Activated CD4-positive, alpha-beta T cell treated with anti-CD3 and anti-CD28 coated beads, Interleukin-2, amount 50 U/mL, for 16 hours (primary cell): ENCODE measurements at regions not wholly inside any gene's neighbourhood (a gene's known extent, or its start where the extent isn't known, plus 50 kb on each side); places are given as distances from the start of the nearest gene placed in this dataset.
"Not testable (repeated sequence)": the region's sequence is repeated elsewhere in the genome, so short reads cannot be mapped to it uniquely, and the experiment has no call there.

Experiments used
- DNase-seq: peaks from one replicate; pipeline ENCODE4 v3.0.0-alpha.2; 2020

DNA sequence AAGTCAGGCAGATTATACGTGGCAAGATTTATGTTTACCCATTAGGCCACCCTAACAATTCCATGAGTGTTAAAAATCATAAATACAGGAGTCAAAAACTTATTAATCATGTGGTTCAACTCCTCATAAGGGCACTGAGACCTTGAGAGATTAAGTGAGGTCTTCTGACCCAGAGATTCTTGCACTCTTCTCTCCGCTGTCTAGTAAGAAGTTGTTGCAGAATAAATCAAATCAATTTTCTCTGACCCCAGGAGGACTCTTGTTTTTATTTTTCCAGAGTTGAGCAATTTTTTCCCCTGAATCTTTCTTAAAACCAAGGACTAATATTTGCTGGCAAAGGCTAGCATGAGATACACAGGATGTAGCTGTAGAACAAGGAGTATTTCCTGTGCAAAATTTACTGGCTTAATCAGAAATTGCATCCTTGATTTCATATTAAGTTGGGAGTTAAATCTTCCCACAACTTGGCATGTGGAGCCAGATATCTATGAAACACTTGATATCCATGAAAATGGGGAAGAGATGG is 90.9 kb upstream of the PTHLH start:
- DNase-seq: no peak

DNA sequence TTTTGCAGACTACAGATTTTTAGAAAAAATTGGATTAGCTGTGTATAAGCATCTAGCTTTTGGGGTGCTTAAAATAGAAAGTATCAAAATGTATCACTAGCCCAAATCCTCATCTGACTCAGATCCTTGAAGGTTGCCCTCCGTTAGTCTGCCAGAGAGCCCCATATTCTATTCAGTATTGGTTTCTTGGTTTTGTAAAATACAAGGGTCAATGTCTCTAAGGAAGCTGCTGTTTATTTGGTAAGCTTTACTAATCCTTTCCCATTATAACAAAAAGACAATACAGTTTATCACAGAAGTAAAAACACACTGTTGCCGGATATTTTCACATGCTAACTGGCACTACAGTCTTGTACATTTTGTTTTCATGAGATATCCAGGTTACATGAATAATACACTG is 92.8 kb upstream of the PTHLH start:
- DNase-seq: peak; percentile 65

DNA sequence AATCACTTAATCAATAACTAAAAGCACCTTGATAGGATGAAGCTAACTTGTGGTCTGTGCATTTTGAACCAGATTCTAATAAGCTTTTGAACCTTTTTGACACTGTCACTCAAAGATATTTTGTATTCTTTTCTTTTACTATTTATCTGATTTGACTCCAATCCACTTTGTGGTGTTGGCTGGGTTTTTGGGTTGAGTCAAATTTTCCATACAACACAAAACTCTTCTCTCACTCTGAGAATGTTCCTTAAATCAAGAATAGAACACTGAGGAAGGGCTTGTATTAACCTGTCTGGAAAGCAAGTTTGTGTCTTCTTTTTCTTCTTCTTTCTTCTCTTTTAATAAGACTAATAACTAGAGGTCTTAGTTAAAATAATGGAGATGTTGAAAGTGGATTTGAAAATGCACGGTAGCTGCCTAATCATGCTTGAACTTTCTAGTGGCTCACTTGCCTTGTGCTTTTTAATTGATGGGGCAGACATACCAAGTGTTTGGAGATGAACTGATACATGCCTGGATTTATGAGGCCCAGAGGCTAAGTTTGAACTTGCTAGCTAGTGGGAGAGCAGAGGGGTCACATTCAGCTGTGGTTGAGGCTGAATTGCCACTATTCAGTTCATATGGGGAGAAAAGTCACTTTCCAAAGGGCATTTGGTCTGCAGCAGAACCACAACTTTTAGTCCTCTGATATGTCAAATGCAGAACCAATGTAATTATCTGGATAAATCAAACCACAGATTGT is 93.5 kb upstream of the PTHLH start:
- DNase-seq: peak; percentile 62

DNA sequence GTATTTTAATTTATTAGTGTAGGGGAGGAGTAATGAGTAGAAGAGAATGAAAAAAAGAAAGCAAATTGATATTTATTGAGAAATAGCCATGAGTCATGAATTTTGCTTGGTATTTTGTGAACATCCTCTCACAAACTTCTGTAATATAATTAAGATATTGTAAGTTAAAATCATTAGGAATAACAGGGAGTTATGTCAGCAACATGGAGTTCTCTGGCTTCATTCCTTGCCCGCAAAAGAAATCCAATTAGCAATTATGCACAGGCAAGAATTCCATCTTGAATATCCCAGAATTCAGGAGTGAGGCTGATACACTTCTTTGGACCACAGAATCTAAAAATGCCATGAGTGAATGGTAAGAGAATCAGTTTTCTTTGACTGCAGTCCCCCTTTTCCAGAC is 94.3 kb upstream of the PTHLH start:
- no peak for DNase-seq

DNA sequence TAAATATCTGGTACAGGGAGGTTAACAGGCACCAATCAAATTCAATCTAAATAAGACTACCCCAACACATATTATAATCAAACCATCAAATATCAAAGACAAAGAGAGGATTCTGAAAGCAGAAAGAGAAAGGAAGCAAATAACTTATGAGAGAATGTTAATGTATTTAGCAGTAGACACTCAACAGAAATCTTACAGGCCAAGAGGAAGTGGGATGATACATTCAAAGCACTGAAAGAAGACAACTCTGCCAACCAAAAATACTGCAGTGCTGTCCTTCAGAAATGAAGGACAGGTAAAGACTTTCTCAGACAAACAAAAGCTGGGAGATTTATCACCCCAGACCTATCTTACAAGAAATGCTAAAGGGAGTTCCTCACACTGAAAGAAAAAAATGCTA is 95.9 kb upstream of the PTHLH start:
- DNase-seq: no peak

DNA sequence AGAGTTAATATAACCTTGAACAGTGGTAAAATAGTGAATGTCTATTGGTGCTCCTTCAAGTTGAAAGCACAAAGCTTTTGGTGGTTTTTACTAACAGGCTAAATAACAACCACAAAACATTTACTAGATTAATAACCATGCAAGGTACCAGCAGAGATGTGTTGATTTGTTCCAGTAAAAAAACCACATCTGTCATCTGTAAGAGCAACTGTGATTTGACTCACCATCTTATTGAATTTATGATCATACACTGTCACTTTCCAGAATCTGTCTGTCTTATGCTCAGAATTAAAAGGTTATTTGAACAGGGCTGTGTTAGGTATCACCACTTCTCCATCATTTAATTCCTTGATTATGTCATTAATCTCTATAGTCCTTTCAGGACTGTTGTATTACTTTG is 107.0 kb upstream of the PTHLH start:
- peak; percentile 46 for DNase-seq

DNA sequence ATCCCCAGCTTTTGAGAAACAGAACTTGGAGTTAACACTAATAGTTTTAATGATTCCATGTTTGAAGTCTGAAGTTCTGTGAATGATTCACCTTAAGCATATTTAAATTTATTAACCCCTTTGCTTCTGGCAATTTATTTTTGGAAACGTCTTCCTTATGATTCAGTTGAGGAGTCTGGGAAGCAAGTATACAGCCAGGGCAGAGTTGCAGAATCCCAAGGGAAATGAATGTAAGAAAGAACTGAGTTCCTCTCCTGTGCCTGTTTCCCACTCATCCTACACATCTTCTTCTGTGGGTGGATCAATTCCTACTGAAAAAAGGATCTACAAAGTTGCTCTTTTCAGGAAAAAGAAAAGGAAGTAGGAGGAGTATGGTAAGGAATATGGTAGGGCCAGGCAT is 108.2 kb upstream of the CCDC91 start:
- DNase-seq: no peak

DNA sequence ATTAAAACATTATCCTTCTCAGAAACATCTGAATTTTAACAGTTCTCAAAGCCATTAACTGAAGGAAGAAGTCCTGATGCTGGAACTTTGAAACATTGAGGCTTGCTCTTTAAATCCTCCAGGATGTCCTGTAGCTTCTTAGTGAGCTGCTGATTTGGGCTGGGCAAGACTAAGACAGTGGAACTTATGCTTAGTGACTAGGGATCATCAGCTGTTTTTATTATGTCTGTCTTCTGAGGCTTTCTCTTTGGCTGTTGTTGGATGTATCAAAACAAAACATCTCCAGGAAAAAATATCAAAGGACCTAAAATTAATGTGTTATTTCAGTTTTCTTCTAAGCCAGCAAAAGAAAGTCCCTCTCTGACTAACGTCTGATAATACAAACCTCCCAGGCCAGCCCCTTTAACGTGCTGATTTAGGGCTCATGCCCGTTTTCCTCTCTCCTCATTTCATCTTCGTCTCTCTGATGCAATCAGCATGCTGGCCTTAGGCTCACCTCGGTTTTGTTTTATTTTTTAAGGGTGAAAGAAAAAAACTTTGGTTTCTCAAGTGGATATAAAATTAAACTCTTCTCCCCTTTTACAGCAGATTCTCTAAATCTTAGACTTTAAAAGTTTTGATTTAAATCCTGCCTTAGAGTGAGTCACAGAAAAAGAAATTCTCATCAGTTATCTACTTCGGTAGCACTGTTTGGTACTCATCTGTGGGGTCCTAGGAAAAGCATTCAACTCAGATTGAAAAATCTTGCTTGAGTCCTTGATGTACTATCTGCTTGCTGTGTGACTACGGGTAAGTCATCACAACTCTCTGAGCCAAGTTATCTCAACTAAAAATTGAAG is 106.2 kb upstream of the CCDC91 start:
- DNase-seq: no peak

DNA sequence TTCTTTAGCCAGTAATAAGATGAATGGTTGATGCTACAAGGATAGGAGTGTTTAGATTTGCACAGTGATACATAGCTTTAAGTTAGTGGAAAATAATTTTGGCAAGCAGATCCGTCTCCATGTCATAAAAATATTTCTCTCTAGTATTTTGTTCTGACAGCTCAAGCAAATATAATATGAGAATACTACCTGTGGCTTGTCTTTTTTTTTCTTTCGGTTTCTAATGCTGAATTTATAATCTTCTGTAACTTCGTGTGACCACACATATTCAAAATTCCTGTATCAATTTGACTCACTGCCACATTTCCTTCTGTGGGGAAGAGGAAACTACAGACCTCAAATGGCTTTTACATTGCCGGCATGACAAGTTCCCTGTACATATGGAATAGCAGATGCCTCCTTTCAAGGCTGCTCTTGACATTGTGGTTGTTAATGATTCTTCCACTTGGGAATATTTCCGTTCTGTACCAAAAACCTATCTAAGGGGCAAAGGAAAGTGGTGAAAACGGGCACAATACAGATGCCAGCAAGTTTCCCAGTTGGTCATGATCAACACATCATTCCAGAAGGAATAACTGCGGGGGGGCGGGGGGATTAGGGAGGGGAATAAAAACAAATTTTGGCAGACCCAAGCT is 103.6 kb upstream of the CCDC91 start:
- peak; percentile 37 for DNase-seq

DNA sequence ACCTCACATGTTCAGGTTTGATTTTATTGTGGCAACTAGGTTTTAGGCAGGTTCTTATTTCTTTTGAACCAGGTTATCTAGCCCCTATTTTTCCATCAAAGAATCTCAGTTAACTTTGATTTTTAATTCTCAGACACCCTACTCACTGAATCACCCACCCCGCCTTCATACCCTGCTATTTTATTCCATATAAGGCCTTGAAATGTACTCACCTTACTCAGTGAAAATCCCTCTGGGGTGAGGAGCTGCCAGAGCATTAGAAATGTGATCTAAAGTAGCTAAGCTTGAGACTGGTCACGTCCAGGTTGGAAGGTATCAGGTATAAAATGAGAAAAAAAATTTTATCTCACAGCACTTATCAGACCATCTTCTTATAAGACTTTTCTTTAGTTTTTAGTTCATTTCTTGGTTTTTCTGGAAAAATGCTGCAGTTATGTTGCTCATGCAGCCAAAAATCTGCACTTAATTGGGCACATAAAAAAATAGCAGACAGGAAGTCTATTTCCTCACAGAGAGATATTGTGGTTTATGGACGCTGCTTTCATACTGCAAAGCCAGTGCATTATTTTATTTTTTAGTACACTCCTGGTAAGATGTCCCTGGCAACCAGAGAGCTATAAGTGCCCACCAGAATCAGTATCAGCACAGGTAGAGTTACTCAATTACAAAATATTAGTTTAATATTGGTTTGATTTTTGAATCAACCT is 101.5 kb upstream of the CCDC91 start:
- DNase-seq: no peak

DNA sequence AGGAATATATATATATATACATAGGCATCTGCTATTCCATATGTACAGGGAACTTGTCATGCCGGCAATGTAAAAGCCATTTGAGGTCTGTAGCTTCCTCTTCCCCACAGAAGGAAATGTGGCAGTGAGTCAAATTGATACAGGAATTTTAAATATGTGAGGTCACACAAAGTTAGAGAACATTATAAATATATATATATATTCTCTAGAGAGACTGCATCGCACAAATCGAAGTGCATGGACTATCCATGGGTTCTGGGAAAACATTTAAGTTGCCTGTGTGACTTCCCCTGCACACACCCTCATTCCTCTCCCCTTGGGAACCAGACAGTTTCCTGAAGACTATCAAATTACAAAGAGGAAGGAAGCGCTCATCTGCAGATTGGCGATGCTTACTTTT is 100.9 kb upstream of the CCDC91 start:
- DNase-seq: no peak

DNA sequence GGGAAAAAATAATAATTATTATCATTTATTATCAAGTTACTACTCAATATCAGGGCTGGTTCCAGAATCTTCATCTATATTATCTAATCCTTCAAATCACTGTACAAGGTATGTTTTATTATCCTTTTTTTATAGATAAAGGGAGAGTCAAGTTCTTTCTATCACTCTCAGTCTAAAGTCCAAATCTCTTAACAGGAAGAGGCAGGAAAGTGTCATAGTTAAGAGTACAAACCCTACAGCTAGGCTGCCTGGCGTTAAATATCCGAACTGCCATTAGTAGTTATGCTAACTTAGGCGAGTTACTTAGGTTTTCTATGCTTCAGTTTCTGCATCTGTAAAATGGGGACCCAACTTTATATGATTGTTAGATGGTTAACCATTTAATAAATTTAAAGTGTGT is 99.4 kb upstream of the CCDC91 start:
- DNase-seq: no peak

DNA sequence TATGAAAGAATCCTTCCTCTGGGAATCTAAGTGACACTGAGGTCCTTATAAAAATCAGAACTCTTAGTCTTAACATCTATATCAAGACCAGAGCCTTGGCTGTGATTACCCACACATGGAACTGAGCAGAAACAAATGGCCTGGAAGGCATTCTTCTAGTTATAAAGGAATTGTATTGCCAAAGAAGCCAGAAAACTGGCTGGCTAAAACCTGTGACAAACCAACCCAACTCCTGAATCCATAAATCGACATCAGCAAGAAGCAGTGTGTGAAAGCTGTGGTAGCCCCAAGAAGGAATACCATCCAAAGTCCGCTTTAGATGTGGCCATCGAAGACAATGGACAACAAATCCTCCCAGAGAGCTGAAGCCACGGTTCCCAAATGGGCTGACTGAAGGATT is 97.9 kb upstream of the CCDC91 start:
- no peak for DNase-seq

DNA sequence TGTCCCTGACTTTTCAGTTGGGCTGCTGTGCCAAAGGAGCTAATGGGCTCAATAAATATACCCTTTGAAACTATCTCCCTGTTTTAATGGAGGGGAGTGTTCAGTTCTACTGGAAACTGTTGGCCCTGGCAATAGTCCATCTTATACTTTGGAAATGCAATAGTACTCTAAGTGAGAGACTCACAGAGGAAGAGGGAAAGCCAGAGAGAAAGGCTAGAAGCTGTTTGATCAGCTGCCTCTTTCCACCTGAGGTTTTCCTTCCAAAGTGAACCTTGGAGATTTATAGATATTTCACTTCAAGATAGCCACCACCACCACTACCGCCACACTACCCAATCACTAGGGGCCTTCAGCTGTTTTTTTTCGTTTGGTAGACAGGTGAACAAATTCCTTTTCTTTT is 93.6 kb upstream of the CCDC91 start:
- no peak for DNase-seq

DNA sequence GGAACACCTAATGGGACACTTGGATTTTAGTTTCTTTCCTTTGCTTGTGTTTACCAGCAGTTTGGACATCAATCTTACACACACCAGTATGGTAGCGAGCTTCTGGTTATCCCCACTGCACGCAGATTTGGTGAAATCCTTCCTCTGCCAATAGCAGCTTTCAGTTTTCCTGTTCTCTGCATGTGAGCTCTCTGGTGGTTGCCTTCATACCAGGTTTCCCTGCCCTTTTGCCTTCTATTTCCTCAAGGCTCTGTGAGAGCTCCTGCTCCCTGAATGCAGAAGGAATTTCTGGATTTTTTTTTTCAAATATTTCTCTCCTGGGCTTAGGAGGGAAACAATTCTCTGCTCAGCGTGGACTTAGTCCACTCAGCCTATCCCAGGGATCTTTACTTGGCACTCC is 93.0 kb upstream of the CCDC91 start:
- DNase-seq: no peak

DNA sequence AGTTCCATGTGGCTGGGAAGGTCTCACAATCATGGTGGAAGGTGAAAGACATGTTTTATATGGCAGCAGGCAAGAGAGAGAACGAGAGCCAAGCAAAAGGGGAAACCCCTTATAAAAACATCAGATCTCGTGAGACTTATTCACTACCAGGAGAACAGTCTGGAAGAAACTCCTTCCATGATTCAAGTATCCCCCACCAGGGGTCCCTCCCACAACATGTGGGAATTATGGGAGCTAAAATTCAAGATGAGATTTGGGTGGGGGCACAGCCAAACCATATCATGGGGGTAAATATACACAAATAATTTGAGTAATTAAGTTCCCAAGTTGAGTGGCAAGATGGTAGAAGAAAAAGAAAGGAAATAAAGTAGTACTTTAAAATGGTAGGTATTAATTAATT is 91.0 kb upstream of the CCDC91 start:
- not testable (repeated sequence) for DNase-seq

DNA sequence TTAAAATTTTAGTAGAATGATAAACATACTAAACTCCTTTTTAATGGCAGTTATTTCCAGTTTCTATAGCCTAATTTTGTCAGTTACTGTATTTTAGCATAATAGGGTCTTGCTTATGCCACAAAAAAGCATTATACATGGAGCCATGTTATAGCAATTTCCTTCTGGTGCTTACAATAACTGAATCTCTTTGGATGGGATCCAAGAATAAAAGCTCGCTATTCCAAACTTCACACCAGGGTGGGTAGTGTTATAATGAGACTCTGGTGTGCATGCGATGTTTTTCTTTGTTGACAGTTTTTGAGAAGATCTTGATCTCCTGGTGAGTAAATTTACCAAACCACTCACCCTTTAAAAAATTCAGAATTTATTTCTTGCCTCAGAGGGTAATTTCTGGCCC is 90.4 kb upstream of the CCDC91 start:
- no peak for DNase-seq

DNA sequence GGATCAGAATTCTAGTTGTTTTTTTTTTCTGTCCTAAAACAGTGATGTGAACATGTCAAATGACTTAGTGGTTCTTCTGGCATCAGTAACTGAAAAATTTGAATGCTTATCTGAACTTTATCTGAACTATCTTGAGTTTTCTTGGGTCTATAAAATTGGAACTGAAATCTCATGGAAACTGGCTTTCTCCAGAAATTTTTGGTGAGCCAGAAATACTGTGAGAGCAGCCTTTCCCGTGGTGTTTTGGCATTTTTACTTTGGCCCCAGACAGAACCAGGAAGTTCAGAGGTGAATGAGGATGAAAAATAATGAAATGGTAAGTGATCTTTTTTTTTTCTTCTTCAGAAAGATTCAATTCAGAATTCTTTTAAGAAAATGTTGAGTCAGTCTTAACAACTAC is 89.5 kb upstream of the CCDC91 start:
- DNase-seq: no peak

DNA sequence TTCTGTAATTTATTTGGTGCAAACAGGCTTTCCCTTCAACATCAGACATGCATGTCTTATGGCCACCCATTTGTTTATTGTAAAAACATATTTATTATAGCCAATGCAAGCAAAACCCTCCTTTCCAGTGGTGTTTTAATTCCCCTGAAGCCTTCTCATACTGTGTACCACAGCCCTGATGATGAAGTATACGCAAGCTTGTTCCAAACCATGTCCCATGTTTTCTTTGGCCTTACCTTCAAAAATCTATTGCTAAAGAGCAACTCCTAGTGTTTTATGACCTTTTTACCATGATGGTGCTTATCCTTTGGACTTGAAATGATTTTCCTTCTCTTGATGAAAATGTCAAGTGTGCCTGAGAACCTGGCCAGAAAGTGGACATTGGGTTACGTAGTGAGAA is 85.9 kb upstream of the CCDC91 start:
- DNase-seq: no peak

DNA sequence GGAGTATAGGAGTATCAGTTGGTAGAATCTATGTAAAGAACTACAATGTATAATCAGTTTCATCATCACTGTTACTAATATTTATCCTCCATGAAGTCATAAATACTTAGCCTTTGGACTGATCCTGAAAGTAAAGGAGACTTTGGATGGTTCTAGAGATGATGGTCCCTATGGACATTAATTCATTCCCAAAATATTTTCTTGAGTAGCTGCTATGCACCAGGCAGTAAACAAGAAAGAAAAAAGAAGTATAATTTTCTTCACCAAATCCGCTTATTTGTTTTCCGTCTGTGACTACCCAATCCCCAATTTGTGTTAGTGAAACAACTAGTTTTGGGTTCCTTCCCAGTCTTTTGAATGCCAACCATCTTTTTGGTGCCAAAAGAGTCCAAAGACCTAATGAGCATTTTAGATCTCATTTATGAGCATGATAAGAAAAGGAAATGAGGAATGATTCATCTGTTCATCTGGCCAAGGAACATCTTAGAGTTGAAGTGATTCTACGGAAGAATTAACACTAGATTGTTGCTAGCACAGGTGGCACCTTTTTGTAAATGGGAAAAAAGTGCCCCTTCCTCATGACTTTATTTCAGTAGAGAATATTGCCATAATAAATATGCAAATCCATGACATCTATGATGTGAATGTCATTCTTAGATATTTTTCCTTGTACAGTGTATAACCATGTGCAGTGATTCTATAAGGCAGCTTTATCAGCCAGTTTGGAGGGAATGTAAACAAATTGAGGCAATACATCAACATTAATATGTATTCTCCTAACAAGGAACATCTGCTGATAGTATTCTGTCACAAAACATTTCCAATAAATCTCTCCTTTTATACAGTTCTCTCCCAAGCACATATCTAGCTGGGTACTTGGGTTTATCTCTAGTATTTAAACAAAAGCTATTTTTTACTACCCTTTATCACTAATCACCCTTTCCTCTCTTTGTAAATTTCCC is 85.1 kb upstream of the CCDC91 start:
- no peak for DNase-seq

DNA sequence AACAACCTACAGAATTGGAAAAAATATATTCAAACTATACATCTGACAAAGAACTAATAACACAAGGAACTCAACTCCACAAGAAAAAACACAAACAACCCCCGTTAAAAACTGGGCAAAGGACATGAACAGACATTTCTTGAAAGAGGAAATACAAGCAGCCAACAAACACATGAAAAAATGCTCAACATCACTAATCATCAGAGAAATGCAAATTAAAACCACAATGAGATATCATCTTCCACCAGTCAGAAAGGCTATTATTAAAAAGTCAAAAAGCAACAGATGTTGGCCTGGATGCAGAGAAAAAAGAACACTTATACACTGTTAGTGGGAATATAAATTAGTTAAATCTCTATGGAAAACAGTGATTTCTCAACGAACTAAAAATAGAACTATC is 82.6 kb upstream of the CCDC91 start:
- no peak for DNase-seq

DNA sequence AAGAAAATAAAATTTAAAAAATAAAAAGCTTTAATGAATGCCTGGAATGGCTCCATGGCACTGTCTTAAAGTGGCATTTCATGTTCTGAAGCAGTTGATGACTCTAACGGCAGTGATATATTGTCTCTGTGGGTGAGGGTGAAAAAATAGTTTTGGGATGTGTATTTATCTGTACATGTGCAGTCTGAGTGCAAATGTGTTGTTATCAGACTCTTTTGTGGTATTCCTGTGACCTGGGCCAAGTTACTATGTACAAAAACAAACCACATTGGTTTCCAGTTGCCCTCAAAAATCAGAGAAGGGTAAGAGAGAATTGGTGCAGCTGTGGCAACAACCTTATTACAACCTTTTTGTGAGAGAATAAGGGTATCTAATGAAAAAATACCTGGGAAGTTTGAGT is 81.7 kb upstream of the CCDC91 start:
- DNase-seq: no peak
